ENCODE measurements at regions not wholly inside any gene's neighbourhood (a gene's known extent, or its start where the extent isn't known, plus 50 kb on each side); places are given as distances from the start of the nearest gene placed in this dataset.

- no peak for DNase-seq
Observed at GRCh38 chr22:49026494-49027367, 800.9 kb downstream of the BRD1 start.

GRCh38 chr22:49025791-49026493 is 801.7 kb downstream of the BRD1 start:
- no peak for DNase-seq

GRCh38 chr22:49024775-49025440 is 802.8 kb downstream of the BRD1 start:
- peak; percentile 25 for DNase-seq

- no peak for DNase-seq
Observed at GRCh38 chr22:49023879-49024774, 803.5 kb downstream of the BRD1 start.

GRCh38 chr22:49023161-49023878 is 804.4 kb downstream of the BRD1 start:
- DNase-seq = no peak

- DNase-seq = no peak
Observed at GRCh38 chr22:49022816-49023160, 804.9 kb downstream of the BRD1 start.

GRCh38 chr22:49021926-49022815 is 805.5 kb downstream of the BRD1 start:
- DNase-seq = no peak

- DNase-seq = no peak
Observed at GRCh38 chr22:49021131-49021925, 806.3 kb downstream of the BRD1 start.

- DNase-seq = no peak
Observed at GRCh38 chr22:49019737-49020713, 807.6 kb downstream of the BRD1 start.

GRCh38 chr22:49018601-49019000 is 809.1 kb downstream of the BRD1 start:
- DNase-seq = no peak

GRCh38 chr22:49017482-49018329 is 810.0 kb downstream of the BRD1 start:
- DNase-seq = no peak

GRCh38 chr22:49016909-49017481 is 810.7 kb downstream of the BRD1 start:
- DNase-seq = no peak

- DNase-seq = no peak
Observed at GRCh38 chr22:49015993-49016908, 811.4 kb downstream of the BRD1 start.

GRCh38 chr22:49015459-49015858 is 812.2 kb downstream of the BRD1 start:
- no peak for DNase-seq

- no peak for DNase-seq
Observed at GRCh38 chr22:49014227-49015201, 813.2 kb downstream of the BRD1 start.

All from NCI-H2107 (cell line).